Testis (tissue), 2 donors: ENCODE measurements at regions not wholly inside any gene's neighbourhood (a gene's known extent, or its start where the extent isn't known, plus 50 kb on each side); places are given as distances from the start of the nearest gene placed in this dataset.

Experiments
- DNase-seq: peaks from one replicate; pipeline ENCODE4 v3.0.0-alpha.2; 2019
- H3K27ac ChIP-seq, 2 donors: fragments of 200-600 bp; sonication (generic); one replicate each; pipeline ENCODE4 v1.5.1; 2019
- H3K27me3 ChIP-seq: fragments of 200-600 bp; sonication (generic); one replicate; pipeline ENCODE4 v1.5.1; 2019
- H3K36me3 ChIP-seq: fragments of 200-600 bp; sonication (generic); one replicate; pipeline ENCODE4 v1.5.1; 2017; ENCODE audit warnings: low read depth; ENCODE audit errors: missing control alignments
- H3K4me1 ChIP-seq: fragments of 200-600 bp; sonication (generic); one replicate; pipeline ENCODE4 v1.5.1; 2019
- H3K4me3 ChIP-seq, 2 donors: fragments of 200-600 bp; sonication (generic); one replicate each; pipeline ENCODE4 v1.5.1; 2017 to 2019
- H3K9me3 ChIP-seq: fragments of 200-600 bp; sonication (generic); one replicate; pipeline ENCODE4 v1.5.1; 2017
- CTCF ChIP-seq, 3 experiments: fragments of 450-650 bp in 2 of 3; fragments of 200-600 bp in 1 of 3; sonication (generic) in 1 of 3; IDR thresholded peaks; one replicate each; pipeline ENCODE4 v1.5.1; 2016 to 2019; ENCODE audit warnings: antibody characterized with exemption in 3 of 3, mild to moderate bottlenecking in 2 of 3, moderate library complexity in 1 of 3
- POLR2A ChIP-seq: fragments of 450-650 bp; IDR thresholded peaks from one replicate; pipeline ENCODE4 v1.6.1; 2017; ENCODE audit warnings: antibody characterized with exemption, mild to moderate bottlenecking, moderate library complexity
- WGBS, 2 donors: methylation state at CpG; one replicate each; pipeline ENCODE4 v1.1.5; 2018; 5-methylcytosine and 5-hydroxymethylcytosine counted together
- intact Hi-C: fragments of 100-400 bp; cut with DNase I; formaldehyde crosslinking; loops from one replicate; pipeline ENCODE4 v1.15.1; 2023; ENCODE audit warnings: low total_unique reads

GRCh38 chr6:119517428-119517827, 167.9 kb upstream of the MAN1A1 start:
- H3K4me1 ChIP-seq: no peaks in the 10 kb centered on the region
- H3K9me3 ChIP-seq: no peaks in the 10 kb centered on the region
- H3K36me3 ChIP-seq: no peaks in the 10 kb centered on the region
- TF ChIP-seq POLR2A: no peak
- no peak for TF ChIP-seq CTCF (IDR thresholded peaks at IDR 0.05)
- H3K4me3 ChIP-seq: no peak overlapping the region
- H3K27ac ChIP-seq: no peak overlapping the region
- DNase-seq: no peak
- H3K27me3 ChIP-seq: no peaks in the 10 kb centered on the region
- intact Hi-C loops: no loop called here

- intact Hi-C loops: no loop called here
- no peak overlapping the region for H3K4me3 ChIP-seq
- 35 to 50% methylated on average over 2 of the region's 2 CpGs for WGBS, 2 donors
- no peaks in the 10 kb centered on the region for H3K36me3 ChIP-seq
- no peak overlapping the region for H3K27ac ChIP-seq
- H3K9me3 ChIP-seq: no peaks in the 10 kb centered on the region
- TF ChIP-seq POLR2A: no peak
- TF ChIP-seq CTCF (IDR thresholded peaks at IDR 0.05): no peak
- no peaks in the 10 kb centered on the region for H3K4me1 ChIP-seq
- no peaks in the 10 kb centered on the region for H3K27me3 ChIP-seq
- DNase-seq: no peak
Measured at GRCh38 chr6:119514345-119514744, 164.8 kb upstream of the MAN1A1 start.

- intact Hi-C loops: no loop called here
- WGBS, 2 donors: 64 to 81% methylated on average over 3 of the region's 3 CpGs
- Histone ChIP-seq H3K27ac (no peak overlapping the region), H3K4me1 (no peaks in the 10 kb centered on the region), H3K4me3 (no peak overlapping the region), H3K9me3 (no peaks in the 10 kb centered on the region), H3K36me3 (no peaks in the 10 kb centered on the region), H3K27me3 (no peaks in the 10 kb centered on the region)
- TF ChIP-seq POLR2A (no peak), CTCF (IDR thresholded peaks at IDR 0.05) (no peak)
- DNase-seq: no peak
Measured at GRCh38 chr6:119511024-119511423, 161.5 kb upstream of the MAN1A1 start.

GRCh38 chr6:119510246-119510645, 160.7 kb upstream of the MAN1A1 start:
- Histone ChIP-seq H3K36me3 (no peaks in the 10 kb centered on the region), H3K4me1 (no peaks in the 10 kb centered on the region), H3K9me3 (no peaks in the 10 kb centered on the region), H3K27me3 (no peaks in the 10 kb centered on the region), H3K27ac (no peak overlapping the region), H3K4me3 (no peak overlapping the region)
- intact Hi-C loops: no loop called here
- TF ChIP-seq POLR2A (no peak), CTCF (IDR thresholded peaks at IDR 0.05) (no peak)
- no peak for DNase-seq
- WGBS, 2 donors: 85 to 93% methylated on average over 2 of the region's 2 CpGs

GRCh38 chr6:119506631-119507174, 157.1 kb upstream of the MAN1A1 start:
- Histone ChIP-seq H3K9me3 (no peaks in the 10 kb centered on the region), H3K36me3 (no peaks in the 10 kb centered on the region), H3K27me3 (no peaks in the 10 kb centered on the region), H3K27ac (no peak overlapping the region), H3K4me1 (no peaks in the 10 kb centered on the region), H3K4me3 (no peak overlapping the region)
- intact Hi-C loops: no loop called here
- no peak for DNase-seq
- TF ChIP-seq POLR2A (no peak), CTCF (IDR thresholded peaks at IDR 0.05) (no peak)
